Fibroblast of the conjunctiva (primary cell): ENCODE measurements at regions not wholly inside any gene's neighbourhood (a gene's known extent, or its start where the extent isn't known, plus 50 kb on each side); places are given as distances from the start of the nearest gene placed in this dataset.
"Not testable (repeated sequence)": the region's sequence is repeated elsewhere in the genome, so short reads cannot be mapped to it uniquely, and the experiment has no call there.

Experiments used
- DNase-seq: peaks from one replicate; pipeline ENCODE4 v3.0.0-alpha.2; 2010; ENCODE audit warnings: low read depth

- DNase-seq: no peak
Observed at GRCh38 chr5:103909391-103909790, 346.8 kb upstream of the NUDT12 start.

DNA sequence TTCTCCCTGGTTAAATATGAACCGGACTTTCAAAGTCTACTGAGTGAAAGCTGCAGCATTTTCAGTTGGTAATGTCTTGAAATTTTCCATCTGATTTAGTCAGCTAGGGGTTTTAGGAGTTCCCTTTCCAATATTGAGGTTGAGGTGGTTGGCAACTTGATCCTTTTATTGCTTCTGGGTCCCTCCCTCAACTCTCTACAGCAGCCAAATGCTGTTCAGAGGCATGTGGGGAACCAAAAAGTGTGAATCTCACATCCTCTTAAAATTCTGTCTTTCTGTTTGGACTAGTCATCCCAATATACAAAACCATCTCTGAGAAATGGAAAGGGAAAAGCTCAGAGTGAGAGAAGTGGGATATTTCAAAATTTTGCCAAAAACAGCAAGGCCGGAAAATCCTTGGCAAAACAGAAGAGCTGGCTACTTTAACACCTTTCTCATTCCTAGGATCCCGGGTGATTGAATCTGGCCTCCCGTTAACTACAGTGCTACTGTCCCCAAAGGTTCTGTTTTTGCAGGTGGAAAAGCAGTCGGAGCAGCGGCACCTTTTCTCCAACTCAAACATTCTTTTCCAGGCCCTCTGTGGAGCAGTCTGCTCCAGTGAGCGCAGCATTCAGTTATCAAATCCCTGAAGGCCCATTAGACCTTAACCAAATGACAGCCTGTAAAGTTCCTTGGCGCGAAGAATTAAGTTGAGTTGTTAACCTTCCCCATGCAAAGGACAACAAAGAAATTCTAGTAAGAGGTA is 345.9 kb upstream of the NUDT12 start:
- no peak for DNase-seq

DNA sequence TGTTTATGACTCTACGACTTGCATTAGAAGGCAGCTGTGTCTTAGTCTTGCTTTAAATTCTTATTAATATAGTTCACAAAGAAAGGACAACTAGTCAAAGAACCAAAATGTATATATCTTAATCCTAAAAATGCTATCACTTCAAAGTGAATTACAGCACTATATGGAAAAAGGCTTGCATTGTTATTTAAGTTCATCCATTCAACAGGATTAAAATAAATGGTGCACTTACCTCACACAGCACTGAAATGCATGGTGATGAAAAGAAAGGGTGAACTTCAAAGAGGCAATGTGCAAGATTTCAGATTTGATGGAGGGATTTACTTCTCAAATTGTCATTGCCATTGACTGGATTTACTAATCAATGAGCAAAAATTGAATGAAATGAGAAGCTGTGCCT is 344.4 kb upstream of the NUDT12 start:
- DNase-seq: no peak

- DNase-seq: no peak
Observed at GRCh38 chr5:103904651-103905050, 342.1 kb upstream of the NUDT12 start.

GRCh38 chr5:103902893-103903292 is 340.3 kb upstream of the NUDT12 start:
- DNase-seq: no peak

- DNase-seq: no peak
Observed at GRCh38 chr5:103901885-103902284, 339.3 kb upstream of the NUDT12 start.

DNA sequence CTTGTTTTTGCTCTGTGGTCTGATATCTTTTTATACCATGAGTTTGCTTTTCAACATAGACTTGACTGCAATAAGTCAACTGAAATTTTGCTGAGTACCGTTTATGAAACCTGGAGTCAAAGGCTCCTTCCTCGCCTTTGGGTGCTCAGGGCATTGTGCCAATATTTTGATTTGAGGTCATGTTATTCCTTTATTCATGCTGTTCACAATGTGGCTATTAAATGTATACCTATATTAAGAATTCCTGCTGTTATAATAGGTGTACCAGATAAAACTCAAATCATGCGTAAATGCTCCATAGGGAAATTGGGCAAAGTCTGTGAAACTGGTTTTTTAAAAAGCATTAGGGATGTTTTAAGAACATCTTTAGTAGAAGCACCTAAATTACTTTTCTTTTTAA is 334.0 kb upstream of the NUDT12 start:
- no peak for DNase-seq

DNA sequence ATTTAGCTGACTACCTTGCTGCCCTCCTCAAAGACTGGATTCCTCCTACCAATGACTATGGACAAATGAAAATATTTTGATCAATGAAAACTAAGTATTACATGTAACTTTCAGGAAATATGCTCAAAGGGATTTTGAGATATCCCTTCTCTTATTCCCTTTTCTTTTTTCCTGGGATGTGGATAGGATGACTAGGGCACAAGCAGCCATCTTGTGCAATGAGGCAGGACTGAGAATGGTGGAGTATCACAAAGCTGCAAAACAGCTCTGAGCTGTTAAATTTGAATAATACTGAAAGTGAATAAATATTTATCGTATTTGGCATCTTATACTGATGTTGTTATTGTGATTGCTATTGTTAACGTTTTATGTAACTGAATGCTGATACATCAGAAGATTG is 333.1 kb upstream of the NUDT12 start:
- no peak for DNase-seq

- peak; percentile 31 for DNase-seq
Observed at GRCh38 chr5:103894882-103895281, 332.3 kb upstream of the NUDT12 start.

DNA sequence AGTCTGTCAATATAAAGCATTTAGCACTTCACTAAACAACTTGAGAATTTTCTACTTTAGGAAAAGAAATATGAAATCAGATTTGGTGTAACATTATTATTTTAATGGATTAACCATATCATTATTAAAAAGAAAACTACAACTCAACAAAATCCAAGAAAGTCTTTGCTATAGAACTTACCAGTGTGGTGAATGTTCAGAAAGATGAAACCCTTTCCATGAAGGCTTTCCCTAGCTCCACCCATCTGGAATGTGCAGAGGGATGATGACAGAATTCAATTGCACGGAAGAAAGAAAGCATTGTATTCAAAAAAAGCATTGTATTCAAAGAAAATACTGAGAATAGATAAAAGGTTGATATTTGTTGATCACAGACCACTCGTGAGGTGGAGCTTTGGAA is 328.6 kb upstream of the NUDT12 start:
- no peak for DNase-seq

GRCh38 chr5:103890313-103890712 is 327.7 kb upstream of the NUDT12 start:
- DNase-seq: no peak

- no peak for DNase-seq
Observed at GRCh38 chr5:103889500-103890209, 327.1 kb upstream of the NUDT12 start.

DNA sequence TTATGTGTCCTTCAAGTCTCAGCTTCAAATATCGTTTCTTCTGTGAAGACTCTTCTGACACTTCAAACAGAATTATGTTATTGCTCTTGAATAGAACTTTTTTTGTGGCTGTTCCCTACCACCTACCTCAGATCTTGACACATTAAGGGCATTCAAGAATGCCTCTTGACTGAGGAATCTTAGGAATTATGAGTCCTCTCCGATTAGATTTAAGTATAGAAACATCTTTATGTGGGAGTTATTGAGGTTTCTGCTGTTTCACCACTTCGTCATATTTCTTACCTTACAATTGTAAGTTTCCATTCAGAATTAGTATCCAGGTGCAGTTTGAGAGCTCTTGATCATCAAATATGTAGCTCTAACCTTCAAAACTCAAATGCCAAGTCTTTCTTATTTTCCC is 324.2 kb upstream of the NUDT12 start:
- no peak for DNase-seq

GRCh38 chr5:103883143-103883542 is 320.6 kb upstream of the NUDT12 start:
- DNase-seq: no peak

DNA sequence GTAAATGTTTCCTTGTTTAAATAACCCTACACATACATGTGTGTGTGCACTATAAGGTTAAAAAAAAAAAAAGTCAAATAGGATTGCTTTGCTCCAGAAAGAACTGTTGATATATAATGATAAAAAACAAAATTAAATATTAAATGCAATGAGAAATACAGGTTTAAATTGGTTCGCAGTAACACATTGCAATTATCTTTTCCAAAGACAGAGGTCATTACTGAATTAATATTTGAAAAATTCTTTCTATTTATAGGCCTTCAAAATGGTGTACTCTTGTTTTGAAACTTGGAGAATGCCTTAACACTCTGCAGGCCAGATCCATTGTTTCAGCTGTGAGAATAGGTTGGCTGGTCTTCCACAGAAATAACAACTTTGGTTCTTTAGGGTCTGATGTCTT is 319.0 kb upstream of the NUDT12 start:
- DNase-seq: no peak

GRCh38 chr5:103867857-103868598 is 305.4 kb upstream of the NUDT12 start:
- no peak for DNase-seq

GRCh38 chr5:103866169-103866568 is 303.6 kb upstream of the NUDT12 start:
- no peak for DNase-seq

- no peak for DNase-seq
Observed at GRCh38 chr5:103862398-103862797, 299.8 kb upstream of the NUDT12 start.

- no peak for DNase-seq
Observed at GRCh38 chr5:103860327-103860726, 297.7 kb upstream of the NUDT12 start.

GRCh38 chr5:103858367-103858766 is 295.8 kb upstream of the NUDT12 start:
- DNase-seq: not testable (repeated sequence)

DNA sequence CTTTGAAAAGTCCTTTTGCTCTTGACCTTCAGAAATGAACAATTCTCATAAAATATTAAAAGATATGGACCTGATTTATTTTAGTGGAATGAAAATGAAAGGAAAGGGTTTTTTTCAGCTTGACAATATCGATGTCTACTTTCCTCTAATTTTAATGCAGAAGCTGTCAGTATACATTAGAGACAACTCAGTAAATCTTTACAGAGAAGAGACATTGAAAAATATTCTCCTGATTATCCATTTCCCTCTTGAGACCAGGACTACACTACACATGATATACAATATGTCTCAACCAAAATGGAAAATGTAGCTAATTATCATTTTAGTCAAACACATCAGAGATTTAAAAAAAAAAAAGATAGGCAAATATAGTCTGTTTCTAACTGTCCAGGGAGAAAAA is 288.5 kb upstream of the NUDT12 start:
- no peak for DNase-seq

DNA sequence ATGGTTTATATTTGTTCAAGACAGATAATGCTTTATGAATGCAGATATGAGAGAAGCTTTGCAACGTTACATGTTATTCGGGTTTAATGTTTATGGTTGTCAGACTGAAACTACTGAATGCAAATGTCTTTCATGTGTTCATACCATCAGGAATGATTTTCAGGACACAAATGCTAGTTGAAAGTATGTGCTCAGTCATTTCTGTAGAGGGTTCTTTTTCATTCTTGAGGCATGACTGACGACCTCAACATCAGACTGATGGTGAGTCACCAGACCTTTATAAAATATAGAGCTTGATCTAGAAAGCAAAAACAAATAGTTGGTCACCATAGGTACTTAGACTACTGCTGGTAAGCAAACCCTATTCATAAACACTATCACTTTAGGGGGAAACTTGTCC is 287.3 kb upstream of the NUDT12 start:
- peak; percentile 72 for DNase-seq

DNA sequence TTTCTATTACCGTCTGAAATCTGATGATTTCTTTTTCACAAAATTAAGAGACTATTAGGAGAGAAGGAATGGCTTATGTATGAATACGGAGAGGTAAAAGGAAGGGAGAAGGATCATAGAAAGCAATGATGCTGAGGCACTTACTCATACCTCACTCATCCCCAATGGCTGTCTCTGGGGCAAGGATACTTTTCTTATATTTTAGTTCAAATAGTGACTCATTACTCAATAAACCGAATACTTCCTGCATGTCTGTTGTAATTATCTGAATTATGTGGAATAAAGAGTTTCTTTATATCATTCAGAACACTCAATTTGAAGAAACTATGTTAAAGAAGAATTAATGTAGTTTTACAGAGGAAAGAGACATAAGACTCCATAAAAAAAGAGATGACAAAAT is 284.5 kb upstream of the NUDT12 start:
- no peak for DNase-seq
